ENCODE measurements at regions not wholly inside any gene's neighbourhood (a gene's known extent, or its start where the extent isn't known, plus 50 kb on each side); places are given as distances from the start of the nearest gene placed in this dataset.

GRCh38 chr5:169527066-169527465, 56.5 kb upstream of the SPDL1 start:
- TF ChIP-seq, protein P1, sequence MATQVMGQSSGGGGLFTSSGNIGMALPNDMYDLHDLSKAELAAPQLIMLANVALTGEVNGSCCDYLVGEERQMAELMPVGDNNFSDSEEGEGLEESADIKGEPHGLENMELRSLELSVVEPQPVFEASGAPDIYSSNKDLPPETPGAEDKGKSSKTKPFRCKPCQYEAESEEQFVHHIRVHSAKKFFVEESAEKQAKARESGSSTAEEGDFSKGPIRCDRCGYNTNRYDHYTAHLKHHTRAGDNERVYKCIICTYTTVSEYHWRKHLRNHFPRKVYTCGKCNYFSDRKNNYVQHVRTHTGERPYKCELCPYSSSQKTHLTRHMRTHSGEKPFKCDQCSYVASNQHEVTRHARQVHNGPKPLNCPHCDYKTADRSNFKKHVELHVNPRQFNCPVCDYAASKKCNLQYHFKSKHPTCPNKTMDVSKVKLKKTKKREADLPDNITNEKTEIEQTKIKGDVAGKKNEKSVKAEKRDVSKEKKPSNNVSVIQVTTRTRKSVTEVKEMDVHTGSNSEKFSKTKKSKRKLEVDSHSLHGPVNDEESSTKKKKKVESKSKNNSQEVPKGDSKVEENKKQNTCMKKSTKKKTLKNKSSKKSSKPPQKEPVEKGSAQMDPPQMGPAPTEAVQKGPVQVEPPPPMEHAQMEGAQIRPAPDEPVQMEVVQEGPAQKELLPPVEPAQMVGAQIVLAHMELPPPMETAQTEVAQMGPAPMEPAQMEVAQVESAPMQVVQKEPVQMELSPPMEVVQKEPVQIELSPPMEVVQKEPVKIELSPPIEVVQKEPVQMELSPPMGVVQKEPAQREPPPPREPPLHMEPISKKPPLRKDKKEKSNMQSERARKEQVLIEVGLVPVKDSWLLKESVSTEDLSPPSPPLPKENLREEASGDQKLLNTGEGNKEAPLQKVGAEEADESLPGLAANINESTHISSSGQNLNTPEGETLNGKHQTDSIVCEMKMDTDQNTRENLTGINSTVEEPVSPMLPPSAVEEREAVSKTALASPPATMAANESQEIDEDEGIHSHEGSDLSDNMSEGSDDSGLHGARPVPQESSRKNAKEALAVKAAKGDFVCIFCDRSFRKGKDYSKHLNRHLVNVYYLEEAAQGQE (IDR thresholded peaks at IDR 0.05; ENCODE audit: insufficient replicate concordance, low read depth), result no peak
- TF ChIP-seq, protein P2, sequence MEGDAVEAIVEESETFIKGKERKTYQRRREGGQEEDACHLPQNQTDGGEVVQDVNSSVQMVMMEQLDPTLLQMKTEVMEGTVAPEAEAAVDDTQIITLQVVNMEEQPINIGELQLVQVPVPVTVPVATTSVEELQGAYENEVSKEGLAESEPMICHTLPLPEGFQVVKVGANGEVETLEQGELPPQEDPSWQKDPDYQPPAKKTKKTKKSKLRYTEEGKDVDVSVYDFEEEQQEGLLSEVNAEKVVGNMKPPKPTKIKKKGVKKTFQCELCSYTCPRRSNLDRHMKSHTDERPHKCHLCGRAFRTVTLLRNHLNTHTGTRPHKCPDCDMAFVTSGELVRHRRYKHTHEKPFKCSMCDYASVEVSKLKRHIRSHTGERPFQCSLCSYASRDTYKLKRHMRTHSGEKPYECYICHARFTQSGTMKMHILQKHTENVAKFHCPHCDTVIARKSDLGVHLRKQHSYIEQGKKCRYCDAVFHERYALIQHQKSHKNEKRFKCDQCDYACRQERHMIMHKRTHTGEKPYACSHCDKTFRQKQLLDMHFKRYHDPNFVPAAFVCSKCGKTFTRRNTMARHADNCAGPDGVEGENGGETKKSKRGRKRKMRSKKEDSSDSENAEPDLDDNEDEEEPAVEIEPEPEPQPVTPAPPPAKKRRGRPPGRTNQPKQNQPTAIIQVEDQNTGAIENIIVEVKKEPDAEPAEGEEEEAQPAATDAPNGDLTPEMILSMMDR (IDR thresholded peaks at IDR 0.05; ENCODE audit: insufficient read depth, low read length), result no peak
- TF ChIP-seq POLR2AphosphoS5 (IDR thresholded peaks at IDR 0.05; ENCODE audit: low read depth), result no peak

Data from HL-60 (cell line).